ENCODE measurements at regions not wholly inside any gene's neighbourhood (a gene's known extent, or its start where the extent isn't known, plus 50 kb on each side); places are given as distances from the start of the nearest gene placed in this dataset.

DNA sequence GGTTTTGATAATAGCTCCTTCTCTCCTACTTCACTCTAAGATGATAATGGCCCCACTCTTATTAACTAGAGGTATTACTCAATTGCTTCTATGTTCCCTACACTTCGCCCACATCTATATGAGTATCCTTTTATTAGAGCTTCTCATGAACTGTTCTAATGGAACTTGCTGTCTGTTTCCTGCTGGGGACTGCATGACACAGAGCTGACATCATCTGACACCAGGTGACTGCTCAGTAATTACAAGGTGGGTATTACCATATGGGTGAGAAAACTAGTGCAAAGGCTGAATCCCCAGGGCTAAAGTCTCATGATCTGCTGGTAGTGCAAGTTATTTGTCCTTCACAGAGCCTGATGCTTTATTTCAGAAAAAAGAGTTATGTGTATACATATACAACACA, 146.2 kb upstream of the PLCXD3 start:
- H3K4me1 ChIP-seq (ENCODE audit: insufficient read depth, low read length, poor library complexity, severe bottlenecking): no peaks in the 10 kb centered on the region
- H2AFZ ChIP-seq (ENCODE audit: low read length): no peak overlapping the region
- no peaks in the 10 kb centered on the region for H4K20me1 ChIP-seq (ENCODE audit: insufficient read depth, low read length)
- DNase-seq (ENCODE audit: low spot score): no peak
- H3K9me3 ChIP-seq (ENCODE audit: low read length): no peaks in the 10 kb centered on the region
- ChIA-PET CTCF (ENCODE audit: unreplicated experiment) (no interaction called here), POLR2A (no interaction called here)
- no peak overlapping the region for H3K4me2 ChIP-seq (ENCODE audit: low read length)
- H3K27ac ChIP-seq (ENCODE audit: low read depth, low read length, poor library complexity, severe bottlenecking): no peak overlapping the region
- BruUV-seq (replicated peaks): no TSS peak
- intact Hi-C loops (cut with micrococcal nuclease; ENCODE audit: unreplicated experiment): no loop called here
- no peaks in the 10 kb centered on the region; the same call in 1 of the 2 replicates for H3K9me2 ChIP-seq (ENCODE audit: insufficient read depth, low read length)
- H3K79me2 ChIP-seq (ENCODE audit: insufficient read depth, low read depth, low read length): no peaks in the 10 kb centered on the region
- no peaks in the 10 kb centered on the region for H3K36me3 ChIP-seq (ENCODE audit: insufficient read depth, low read length)
- no peak overlapping the region for H3K4me3 ChIP-seq (ENCODE audit: low read depth, low read length, poor library complexity, severe bottlenecking)
- TF ChIP-seq, protein P1, sequence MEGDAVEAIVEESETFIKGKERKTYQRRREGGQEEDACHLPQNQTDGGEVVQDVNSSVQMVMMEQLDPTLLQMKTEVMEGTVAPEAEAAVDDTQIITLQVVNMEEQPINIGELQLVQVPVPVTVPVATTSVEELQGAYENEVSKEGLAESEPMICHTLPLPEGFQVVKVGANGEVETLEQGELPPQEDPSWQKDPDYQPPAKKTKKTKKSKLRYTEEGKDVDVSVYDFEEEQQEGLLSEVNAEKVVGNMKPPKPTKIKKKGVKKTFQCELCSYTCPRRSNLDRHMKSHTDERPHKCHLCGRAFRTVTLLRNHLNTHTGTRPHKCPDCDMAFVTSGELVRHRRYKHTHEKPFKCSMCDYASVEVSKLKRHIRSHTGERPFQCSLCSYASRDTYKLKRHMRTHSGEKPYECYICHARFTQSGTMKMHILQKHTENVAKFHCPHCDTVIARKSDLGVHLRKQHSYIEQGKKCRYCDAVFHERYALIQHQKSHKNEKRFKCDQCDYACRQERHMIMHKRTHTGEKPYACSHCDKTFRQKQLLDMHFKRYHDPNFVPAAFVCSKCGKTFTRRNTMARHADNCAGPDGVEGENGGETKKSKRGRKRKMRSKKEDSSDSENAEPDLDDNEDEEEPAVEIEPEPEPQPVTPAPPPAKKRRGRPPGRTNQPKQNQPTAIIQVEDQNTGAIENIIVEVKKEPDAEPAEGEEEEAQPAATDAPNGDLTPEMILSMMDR (conservative IDR thresholded peaks at IDR 0.05; ENCODE audit: low read length): no peak
- TF ChIP-seq EZH2phosphoT487 (IDR thresholded peaks at IDR 0.05; ENCODE audit: borderline replicate concordance, low read depth, low read length): no peak

DNA sequence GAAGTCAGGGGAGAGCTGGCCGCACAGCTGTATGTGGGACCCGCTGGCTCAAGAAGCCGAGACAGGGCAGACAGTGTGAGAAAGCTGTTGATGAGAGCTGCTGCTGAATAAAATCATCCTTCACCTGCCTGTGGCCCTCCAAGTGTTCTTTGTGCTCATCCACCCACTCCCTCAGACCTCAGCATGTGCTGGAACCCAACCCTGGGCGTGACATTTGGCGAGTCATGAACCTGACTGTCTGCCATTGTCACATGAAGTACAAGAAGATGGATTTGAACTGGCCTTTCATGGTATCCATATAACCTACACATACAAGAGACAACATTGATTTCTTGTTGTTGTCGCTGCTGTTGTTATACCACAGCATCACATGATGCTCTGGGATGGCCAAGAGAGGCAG, 139.7 kb upstream of the PLCXD3 start:
- POLR2A ChIA-PET: no interaction called here
- TF ChIP-seq, protein P1 (conservative IDR thresholded peaks at IDR 0.05; ENCODE audit: low read length): no peak
- no peak for TF ChIP-seq EZH2phosphoT487 (IDR thresholded peaks at IDR 0.05; ENCODE audit: borderline replicate concordance, low read depth, low read length)
- H3K9me2 ChIP-seq (ENCODE audit: insufficient read depth, low read length): no peaks in the 10 kb centered on the region; the same call in 1 of the 2 replicates

DNA sequence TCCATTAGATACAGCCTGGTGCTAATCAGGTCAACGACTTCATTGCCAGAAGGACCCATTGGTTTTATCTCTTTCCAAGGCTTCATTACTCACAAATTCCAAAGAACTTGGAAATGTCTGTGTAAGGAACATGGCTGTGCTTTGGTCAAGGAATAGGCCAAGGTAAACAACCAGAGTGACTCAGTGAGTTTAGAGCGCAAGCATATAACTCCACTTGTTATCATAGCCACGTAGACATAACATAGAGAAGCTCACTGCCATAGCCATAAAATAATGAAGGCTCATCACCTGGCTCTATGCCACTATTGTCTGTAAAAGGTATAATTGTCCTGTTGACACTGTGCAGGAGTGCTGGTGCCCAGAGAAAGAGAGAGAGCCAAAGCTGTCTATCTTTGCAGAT, 139.3 kb upstream of the PLCXD3 start:
- no peaks in the 10 kb centered on the region; the same call in 1 of the 2 replicates for H3K9me2 ChIP-seq (ENCODE audit: insufficient read depth, low read length)
- DNase-seq (ENCODE audit: low spot score): no peak
- no peaks in the 10 kb centered on the region for H3K79me2 ChIP-seq (ENCODE audit: insufficient read depth, low read depth, low read length)
- no peaks in the 10 kb centered on the region for H4K20me1 ChIP-seq (ENCODE audit: insufficient read depth, low read length)
- H2AFZ ChIP-seq (ENCODE audit: low read length): no peak overlapping the region
- BruUV-seq (replicated peaks): no TSS peak
- TF ChIP-seq, protein P1 (conservative IDR thresholded peaks at IDR 0.05; ENCODE audit: low read length): no peak
- no peaks in the 10 kb centered on the region for H3K9me3 ChIP-seq (ENCODE audit: low read length)
- ChIA-PET POLR2A (no interaction called here), CTCF (ENCODE audit: unreplicated experiment) (no interaction called here)
- no peaks in the 10 kb centered on the region for H3K4me1 ChIP-seq (ENCODE audit: insufficient read depth, low read length, poor library complexity, severe bottlenecking)
- intact Hi-C loops (cut with micrococcal nuclease; ENCODE audit: unreplicated experiment): no loop called here
- no peak overlapping the region for H3K4me3 ChIP-seq (ENCODE audit: low read depth, low read length, poor library complexity, severe bottlenecking)
- H3K4me2 ChIP-seq (ENCODE audit: low read length): no peak overlapping the region
- no peaks in the 10 kb centered on the region for H3K36me3 ChIP-seq (ENCODE audit: insufficient read depth, low read length)
- H3K27ac ChIP-seq (ENCODE audit: low read depth, low read length, poor library complexity, severe bottlenecking): no peak overlapping the region

More for the DNA sequence above, 139.7 kb upstream of the PLCXD3 start:
- H3K4me2 ChIP-seq (ENCODE audit: low read length): no peak overlapping the region
- no peaks in the 10 kb centered on the region for H4K20me1 ChIP-seq (ENCODE audit: insufficient read depth, low read length)
- no peak for DNase-seq (ENCODE audit: low spot score)
- no TSS peak for BruUV-seq (replicated peaks)
- no peaks in the 10 kb centered on the region for H3K79me2 ChIP-seq (ENCODE audit: insufficient read depth, low read depth, low read length)
- H3K9me3 ChIP-seq (ENCODE audit: low read length): no peaks in the 10 kb centered on the region
- H2AFZ ChIP-seq (ENCODE audit: low read length): no peak overlapping the region
- CTCF ChIA-PET (ENCODE audit: unreplicated experiment): no interaction called here
- no peaks in the 10 kb centered on the region for H3K4me1 ChIP-seq (ENCODE audit: insufficient read depth, low read length, poor library complexity, severe bottlenecking)
- no peak overlapping the region for H3K27ac ChIP-seq (ENCODE audit: low read depth, low read length, poor library complexity, severe bottlenecking)
- no peak overlapping the region for H3K4me3 ChIP-seq (ENCODE audit: low read depth, low read length, poor library complexity, severe bottlenecking)
- no peaks in the 10 kb centered on the region for H3K36me3 ChIP-seq (ENCODE audit: insufficient read depth, low read length)
- intact Hi-C loops (cut with micrococcal nuclease; ENCODE audit: unreplicated experiment): no loop called here
